ENCODE measurements at regions not wholly inside any gene's neighbourhood (a gene's known extent, or its start where the extent isn't known, plus 50 kb on each side); places are given as distances from the start of the nearest gene placed in this dataset.

DNA sequence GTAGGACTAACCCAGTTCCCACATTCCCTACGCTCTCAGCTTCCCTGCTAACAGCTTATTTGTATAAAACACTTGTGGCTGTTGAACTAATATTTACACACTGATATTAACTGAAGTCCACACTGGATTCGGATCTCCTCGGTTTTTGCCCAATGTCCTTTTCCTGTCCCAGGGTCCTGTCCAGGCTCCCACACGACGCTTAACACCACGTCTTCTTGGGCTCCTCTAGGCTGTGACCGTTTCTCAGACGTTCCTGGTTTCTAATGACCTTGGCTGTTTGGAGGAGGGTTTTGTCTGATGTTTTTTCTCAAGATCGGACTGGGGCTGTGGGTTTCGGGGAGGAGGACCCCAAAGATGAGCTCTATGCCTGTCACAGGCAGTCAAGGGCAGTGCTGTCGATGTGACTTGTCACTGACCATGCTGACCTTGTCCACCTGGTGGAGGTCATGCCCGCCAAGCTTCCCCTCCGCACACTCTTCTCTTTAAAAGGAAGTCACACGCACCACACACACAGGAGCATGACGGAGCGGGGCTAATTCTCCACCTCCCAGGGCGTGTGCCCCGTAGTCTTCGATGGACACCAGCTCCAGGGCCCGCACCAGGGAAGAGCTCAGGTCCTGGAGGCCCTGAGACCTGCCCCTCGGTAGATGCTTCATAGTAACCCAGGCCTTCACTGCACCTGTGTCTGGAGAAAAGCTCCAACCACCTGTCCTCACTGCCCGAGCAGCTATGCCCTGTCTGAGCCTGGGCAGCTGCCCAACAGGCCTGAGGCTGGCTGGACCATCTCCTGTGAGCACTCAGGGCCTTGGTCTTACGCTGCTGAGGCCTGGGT is 72.0 kb downstream of the TTLL2 start (continued):
- TF ChIP-seq SRSF4 (IDR thresholded peaks at IDR 0.05; ENCODE audit: low read depth, low read length, poor library complexity, severe bottlenecking) (no peak), SIN3A (IDR thresholded peaks at IDR 0.05; ENCODE audit: borderline replicate concordance, low read depth, low read length) (no peak), STAG1 (CRISPR knock-in tag; IDR thresholded peaks at IDR 0.05) (no peak), KLF13 (CRISPR knock-in tag; IDR thresholded peaks at IDR 0.05) (no peak), ASH2L (IDR thresholded peaks at IDR 0.05; ENCODE audit: insufficient read length, low read depth, low read length) (no peak), MED1 (CRISPR knock-in tag; IDR thresholded peaks at IDR 0.05) (peak; percentile 80), TBX3 (IDR thresholded peaks at IDR 0.05; ENCODE audit: borderline replicate concordance) (peak; percentile 72; the same call in 1 of the 2 replicates), KMT2B (CRISPR knock-in tag; IDR thresholded peaks at IDR 0.05) (peak; percentile 18; the same call in 1 of the 2 replicates), SOX13 (IDR thresholded peaks at IDR 0.05) (no peak), SOX13 (CRISPR knock-in tag; conservative IDR thresholded peaks at IDR 0.05 in 1 of 2, IDR thresholded peaks at IDR 0.05 in 1 of 2) (peak in 1 of 2 experiments; percentile 57; a peak in 1 of 4 replicates), ARID2 (CRISPR knock-in tag; IDR thresholded peaks at IDR 0.05; ENCODE audit: borderline replicate concordance) (no peak), ZBTB3 (CRISPR knock-in tag; IDR thresholded peaks at IDR 0.05; ENCODE audit: borderline replicate concordance, low read depth) (peak; percentile 61; the same call in 1 of the 2 replicates), RBFOX2 (IDR thresholded peaks at IDR 0.05; ENCODE audit: low read depth, low read length) (no peak), ATF1 (CRISPR knock-in tag; IDR thresholded peaks at IDR 0.05) (no peak), ZNF570 (CRISPR knock-in tag; IDR thresholded peaks at IDR 0.05; ENCODE audit: borderline replicate concordance) (no peak), ZNF782 (CRISPR knock-in tag; IDR thresholded peaks at IDR 0.05; ENCODE audit: borderline replicate concordance) (no peak), NFKB2 (CRISPR knock-in tag; IDR thresholded peaks at IDR 0.05; ENCODE audit: borderline replicate concordance) (0 out of 2 replicates have a peak, but pooled peaks have one; percentile 71), ZNF235 (CRISPR knock-in tag; IDR thresholded peaks at IDR 0.05; ENCODE audit: borderline replicate concordance) (no peak), HNRNPUL1 (IDR thresholded peaks at IDR 0.05; ENCODE audit: low read depth, low read length) (no peak)
- TF ChIP-seq, protein P1, sequence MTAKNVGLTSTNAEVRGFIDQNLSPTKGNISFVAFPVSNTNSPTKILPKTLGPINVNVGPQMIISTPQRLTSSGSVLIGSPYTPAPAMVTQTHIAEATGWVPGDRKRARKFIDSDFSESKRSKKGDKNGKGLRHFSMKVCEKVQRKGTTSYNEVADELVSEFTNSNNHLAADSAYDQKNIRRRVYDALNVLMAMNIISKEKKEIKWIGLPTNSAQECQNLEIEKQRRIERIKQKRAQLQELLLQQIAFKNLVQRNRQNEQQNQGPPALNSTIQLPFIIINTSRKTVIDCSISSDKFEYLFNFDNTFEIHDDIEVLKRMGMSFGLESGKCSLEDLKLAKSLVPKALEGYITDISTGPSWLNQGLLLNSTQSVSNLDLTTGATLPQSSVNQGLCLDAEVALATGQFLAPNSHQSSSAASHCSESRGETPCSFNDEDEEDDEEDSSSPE (CRISPR knock-in tag; IDR thresholded peaks at IDR 0.05): no peak
- TF ChIP-seq, protein P2, sequence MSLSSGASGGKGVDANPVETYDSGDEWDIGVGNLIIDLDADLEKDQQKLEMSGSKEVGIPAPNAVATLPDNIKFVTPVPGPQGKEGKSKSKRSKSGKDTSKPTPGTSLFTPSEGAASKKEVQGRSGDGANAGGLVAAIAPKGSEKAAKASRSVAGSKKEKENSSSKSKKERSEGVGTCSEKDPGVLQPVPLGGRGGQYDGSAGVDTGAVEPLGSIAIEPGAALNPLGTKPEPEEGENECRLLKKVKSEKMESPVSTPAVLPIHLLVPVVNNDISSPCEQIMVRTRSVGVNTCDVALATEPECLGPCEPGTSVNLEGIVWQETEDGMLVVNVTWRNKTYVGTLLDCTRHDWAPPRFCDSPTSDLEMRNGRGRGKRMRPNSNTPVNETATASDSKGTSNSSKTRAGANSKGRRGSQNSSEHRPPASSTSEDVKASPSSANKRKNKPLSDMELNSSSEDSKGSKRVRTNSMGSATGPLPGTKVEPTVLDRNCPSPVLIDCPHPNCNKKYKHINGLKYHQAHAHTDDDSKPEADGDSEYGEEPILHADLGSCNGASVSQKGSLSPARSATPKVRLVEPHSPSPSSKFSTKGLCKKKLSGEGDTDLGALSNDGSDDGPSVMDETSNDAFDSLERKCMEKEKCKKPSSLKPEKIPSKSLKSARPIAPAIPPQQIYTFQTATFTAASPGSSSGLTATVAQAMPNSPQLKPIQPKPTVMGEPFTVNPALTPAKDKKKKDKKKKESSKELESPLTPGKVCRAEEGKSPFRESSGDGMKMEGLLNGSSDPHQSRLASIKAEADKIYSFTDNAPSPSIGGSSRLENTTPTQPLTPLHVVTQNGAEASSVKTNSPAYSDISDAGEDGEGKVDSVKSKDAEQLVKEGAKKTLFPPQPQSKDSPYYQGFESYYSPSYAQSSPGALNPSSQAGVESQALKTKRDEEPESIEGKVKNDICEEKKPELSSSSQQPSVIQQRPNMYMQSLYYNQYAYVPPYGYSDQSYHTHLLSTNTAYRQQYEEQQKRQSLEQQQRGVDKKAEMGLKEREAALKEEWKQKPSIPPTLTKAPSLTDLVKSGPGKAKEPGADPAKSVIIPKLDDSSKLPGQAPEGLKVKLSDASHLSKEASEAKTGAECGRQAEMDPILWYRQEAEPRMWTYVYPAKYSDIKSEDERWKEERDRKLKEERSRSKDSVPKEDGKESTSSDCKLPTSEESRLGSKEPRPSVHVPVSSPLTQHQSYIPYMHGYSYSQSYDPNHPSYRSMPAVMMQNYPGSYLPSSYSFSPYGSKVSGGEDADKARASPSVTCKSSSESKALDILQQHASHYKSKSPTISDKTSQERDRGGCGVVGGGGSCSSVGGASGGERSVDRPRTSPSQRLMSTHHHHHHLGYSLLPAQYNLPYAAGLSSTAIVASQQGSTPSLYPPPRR (CRISPR knock-in tag; IDR thresholded peaks at IDR 0.05; ENCODE audit: borderline replicate concordance): peak; percentile 93; the same call in 1 of the 2 replicates
- TF ChIP-seq, protein P3, sequence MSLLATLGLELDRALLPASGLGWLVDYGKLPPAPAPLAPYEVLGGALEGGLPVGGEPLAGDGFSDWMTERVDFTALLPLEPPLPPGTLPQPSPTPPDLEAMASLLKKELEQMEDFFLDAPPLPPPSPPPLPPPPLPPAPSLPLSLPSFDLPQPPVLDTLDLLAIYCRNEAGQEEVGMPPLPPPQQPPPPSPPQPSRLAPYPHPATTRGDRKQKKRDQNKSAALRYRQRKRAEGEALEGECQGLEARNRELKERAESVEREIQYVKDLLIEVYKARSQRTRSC (CRISPR knock-in tag; IDR thresholded peaks at IDR 0.05; ENCODE audit: low read depth): no peak
